ENCODE measurements at regions not wholly inside any gene's neighbourhood (a gene's known extent, or its start where the extent isn't known, plus 50 kb on each side); places are given as distances from the start of the nearest gene placed in this dataset.

DNA sequence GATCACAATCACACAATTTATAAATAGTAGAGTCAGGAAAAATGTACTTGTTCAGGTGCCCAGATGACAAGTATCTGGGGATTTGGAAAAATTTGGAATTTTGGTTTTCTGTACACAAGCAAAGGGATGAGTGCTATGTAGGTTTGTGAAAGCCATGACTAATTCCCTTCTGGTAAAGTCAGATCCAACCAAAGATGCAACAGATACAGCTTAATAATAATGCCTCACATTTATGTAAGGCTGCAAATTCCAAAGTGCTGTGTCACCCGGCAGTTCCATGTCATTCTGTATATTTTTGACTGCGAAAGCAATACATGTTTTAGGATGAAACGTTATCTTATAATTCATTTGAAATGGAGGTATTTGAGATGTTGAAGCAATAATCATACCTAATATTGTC lies 102.7 kb upstream of the AGBL1 start:
- no peak for DNase-seq (ENCODE audit: low read depth)

DNA sequence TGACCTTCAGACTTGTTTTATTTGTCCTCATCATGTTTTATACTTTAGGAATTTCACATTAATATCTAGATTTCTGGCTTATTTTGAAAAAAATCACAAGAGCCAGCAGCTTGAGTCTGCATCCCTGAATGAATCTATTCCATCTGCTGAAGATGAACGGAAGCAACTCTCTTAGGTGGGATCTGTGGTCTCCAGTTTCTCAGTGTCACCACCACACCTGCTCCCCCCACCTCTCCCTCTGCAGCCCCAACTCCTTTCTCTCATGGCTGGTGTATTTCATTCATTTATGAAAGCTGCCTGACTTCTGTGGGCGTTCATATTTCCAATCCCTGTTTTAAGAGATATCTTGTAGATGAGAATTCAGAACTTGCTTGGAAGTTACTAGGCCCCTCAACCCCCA lies 102.1 kb upstream of the AGBL1 start:
- DNase-seq (ENCODE audit: low read depth) = no peak

DNA sequence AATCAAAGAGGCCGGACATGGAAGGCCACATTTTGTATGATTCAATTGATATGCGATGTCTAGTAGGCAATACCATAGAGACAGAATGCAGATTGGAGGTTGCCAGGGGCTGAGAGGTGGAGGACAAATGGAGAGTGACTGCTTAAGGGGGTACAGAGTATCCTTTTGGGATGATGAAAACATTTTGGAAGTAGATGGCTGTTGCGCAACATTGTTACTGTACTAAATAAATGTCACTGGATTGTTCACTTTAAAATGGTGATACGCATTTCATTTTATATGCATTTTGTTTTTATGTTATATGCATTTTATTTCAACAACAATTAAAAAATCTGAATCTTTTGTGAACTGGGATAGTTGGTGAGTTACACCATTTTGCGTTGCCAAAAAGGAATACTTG lies 99.7 kb upstream of the AGBL1 start:
- DNase-seq (ENCODE audit: low read depth) = no peak

DNA sequence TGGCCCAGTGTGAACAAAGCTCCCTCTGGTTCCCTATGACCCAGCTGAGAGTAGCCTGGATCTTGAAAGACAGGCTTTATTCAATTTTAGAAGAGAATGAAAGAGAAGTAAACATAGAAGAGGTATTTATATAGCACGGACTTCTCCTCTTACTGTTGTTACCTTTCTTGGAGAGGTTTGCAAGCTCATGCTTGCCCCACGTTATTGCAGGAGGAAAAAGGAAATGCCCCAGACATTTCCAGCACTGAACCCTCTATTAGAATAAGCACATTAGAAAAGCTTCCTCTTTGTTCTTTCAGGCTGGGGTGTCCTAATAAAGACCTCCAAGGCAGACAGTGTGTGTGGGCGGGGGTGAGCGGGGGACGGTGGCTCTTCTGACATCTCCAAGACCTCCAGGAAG lies 98.7 kb upstream of the AGBL1 start:
- no peak for DNase-seq (ENCODE audit: low read depth)

DNA sequence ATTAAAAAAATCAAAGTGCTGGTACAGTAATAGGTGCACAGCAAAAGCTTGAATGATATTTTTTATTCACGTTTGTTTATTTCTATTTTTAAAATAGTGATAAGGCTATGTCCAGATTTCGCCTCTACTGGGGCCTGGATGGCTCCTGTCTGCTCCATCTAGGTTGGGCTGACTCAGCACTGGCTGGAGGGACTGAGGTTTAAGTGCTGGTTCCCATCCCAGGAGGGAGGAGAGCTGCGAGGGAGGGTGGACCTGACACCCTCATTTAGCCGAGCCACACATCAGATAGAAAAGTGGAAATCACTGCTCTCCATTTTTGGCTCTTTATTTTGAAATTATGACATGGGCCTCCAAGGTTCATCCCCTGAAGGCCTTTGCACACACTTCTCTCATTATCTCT lies 95.4 kb upstream of the AGBL1 start:
- no peak for DNase-seq (ENCODE audit: low read depth)

DNA sequence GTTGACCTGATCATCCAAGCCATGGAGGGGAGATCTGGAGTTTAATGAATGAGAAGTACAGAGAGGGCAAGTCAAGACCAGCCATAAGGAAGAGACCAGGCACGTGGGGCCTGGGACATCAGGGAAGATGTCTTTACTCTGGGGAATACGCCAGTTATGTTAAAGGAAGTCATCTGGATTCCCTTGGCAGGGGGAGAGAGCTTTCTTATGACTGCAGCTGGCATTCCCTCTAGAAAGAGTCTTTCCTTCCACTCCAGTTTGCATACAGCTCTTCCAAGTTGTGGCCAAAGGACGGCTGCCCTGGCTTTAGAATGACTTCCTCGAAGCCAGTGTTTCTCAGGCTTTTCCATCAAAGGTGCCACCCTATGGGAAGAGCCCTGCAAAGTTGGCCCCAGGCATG lies 93.6 kb upstream of the AGBL1 start:
- no peak for DNase-seq (ENCODE audit: low read depth)

DNA sequence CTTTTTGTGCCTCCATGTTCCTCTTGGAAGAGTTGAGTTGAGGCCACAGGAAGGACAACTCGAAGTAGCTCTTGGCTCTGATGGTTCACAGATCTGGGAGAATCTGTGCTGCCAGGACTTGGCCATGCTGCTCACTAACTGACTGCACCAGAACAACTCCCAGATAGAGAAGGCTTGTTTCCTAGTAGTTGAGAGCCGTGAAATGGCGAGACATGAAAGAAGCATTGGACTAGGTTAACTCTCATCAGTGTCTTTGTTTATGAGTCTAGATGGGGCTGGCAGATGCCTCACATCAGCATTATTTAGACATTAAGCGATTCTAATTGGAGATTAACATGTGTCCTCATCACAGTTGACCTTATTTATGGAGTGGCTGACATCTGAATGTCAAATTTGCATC lies 92.9 kb upstream of the AGBL1 start:
- DNase-seq (ENCODE audit: low read depth) = no peak

DNA sequence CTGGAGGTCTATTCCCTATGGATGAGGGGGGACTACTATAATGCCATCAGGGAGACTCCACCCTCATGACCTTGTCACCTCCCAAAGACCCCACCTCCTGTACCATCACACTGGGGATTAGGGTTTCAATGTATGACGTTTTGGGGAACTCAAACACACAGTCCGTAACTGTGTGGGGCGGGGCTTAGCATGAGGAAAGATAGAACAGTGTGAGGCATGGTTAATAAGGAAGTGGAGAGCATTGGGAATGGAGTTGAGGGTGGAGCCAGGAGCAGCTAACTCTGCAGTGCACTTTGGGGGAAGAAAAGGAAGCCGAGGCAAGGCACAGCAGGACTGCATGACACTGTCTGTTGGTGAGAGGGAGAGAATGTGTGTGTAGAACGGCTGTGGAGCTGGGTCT lies 90.9 kb upstream of the AGBL1 start:
- no peak for DNase-seq (ENCODE audit: low read depth)

DNA sequence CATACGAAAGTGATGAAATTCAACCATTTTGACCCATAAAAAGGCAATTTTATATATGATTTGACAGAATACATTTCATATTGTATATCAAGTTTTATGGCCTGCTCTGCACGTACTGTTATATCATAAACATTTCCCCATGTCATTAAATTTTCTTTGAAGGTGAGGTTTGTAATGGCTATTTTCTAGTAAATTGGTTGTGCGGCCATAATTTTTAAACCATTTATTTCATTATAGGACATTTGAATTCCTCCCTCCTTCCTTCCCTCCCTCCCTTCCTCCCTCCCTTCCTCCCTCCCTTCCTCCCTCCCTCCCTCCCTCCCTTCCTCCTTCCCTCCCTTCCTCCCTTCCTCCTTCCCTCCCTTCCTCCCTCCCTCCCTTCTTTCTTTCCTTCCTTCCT lies 87.4 kb upstream of the AGBL1 start:
- DNase-seq (ENCODE audit: low read depth) = no peak

DNA sequence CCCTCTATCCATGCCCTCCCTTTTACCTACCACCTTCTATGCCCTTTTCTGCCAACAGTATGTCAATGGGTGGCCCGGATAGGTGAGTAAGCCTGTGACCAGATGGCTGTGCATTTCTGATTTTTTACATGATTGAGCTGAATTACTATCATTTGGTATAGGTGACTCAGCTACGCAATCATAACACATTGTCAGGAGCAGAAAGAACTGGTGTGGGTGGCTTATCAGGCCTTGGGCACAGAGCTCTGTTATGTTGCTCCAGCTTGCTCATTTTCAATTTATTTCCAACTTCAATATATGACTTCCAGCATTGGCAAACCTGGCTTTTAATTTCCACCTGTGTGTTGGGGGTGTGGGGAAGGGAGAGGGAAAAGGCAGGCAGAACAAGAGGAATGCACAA lies 86.6 kb upstream of the AGBL1 start:
- DNase-seq (ENCODE audit: low read depth) = no peak

DNA sequence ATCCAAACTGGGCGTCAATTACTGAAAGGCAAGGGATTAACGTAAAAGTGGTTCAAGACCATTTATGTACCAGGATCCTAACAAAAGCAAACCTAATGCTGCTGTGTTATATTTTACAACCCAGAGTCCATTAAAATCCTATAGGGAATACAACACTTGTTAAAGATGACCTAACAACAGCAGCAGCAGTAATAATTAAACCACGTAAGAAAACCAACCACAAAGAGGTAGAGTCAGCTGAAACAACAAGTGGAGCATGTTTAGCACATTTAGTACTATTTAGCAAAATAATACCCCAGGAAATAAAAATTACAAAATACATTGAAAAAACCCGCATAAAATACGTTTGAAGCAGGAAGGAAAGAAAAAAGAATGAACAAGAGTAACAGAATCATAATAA lies 82.1 kb upstream of the AGBL1 start:
- no peak for DNase-seq (ENCODE audit: low read depth)

DNA sequence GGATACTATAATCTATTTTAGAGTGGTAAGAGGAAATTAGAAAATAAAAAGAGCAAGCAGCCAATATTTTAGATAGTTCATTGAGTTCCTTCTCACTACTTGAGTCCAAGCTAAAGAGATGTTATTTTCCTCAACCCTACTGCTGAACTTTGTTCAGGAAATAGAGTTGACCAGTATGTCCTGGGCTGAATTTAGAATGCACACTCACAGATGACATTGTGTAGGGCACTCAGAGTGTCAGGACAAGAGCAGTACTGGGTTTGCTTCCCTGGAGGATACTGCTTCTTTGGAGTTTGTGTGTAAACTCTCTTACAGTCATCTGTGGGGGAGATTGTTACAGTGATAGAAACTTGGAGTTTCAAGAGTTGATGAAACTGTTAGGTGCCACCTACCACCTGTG lies 80.0 kb upstream of the AGBL1 start:
- no peak for DNase-seq (ENCODE audit: low read depth)

DNA sequence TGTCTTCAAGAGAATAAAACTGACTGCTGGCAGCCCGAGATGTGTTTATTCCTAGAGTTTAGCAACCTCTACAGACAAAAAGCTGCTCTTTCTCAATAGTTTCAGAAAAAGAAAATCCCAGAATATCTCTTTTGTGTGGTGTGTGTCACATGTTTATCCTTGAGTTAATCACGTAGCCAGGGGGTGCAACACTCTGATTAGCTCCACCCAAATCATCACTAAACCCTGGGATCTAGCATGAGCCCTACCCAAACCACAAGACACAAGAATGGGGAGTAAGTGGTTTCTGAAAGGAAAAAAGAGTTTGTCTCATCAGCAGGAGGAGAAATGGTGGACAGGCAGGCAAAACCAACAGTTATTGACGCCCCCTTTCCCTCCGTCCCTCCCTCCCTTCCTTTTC lies 78.5 kb upstream of the AGBL1 start:
- DNase-seq (ENCODE audit: low read depth) = no peak

DNA sequence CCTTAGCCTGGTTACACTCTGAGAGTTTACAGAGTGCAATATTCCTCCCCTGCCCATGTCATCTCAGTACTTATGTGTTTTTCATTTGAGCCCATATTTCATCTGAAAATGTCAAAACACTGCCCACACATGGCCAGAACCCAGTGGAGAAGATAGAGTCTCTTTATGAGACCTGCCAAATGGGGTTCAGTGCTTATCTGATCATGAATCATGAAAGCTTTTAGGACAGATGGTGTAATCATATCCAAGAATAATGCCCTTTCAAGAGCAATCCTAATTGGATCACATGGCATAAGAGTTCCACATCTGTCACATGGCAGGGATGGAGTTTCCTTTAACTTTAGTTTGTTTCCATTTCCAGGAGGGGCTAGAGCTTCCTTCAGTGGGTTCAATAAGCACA lies 77.2 kb upstream of the AGBL1 start:
- no peak for DNase-seq (ENCODE audit: low read depth)

DNA sequence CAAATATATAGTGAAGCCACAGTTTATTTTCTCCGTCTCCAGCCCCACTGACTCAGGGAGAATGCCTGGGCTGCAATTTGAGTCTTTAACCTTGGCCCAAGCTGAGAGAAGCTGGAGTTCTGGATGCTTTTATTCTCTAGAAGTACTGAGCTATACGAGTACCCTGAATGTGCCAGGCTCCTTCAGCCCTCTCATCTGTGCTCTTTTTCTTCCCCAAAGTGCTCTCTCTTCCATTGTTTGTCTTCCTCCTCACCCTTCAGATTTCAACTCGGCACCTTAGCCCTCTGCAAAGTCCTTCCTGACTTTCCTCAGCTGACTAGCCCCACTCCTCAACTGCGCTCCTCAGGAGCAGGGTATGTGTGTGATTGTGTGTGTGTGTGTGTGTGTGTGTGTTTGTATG lies 75.6 kb upstream of the AGBL1 start:
- no peak for DNase-seq (ENCODE audit: low read depth)

DNA sequence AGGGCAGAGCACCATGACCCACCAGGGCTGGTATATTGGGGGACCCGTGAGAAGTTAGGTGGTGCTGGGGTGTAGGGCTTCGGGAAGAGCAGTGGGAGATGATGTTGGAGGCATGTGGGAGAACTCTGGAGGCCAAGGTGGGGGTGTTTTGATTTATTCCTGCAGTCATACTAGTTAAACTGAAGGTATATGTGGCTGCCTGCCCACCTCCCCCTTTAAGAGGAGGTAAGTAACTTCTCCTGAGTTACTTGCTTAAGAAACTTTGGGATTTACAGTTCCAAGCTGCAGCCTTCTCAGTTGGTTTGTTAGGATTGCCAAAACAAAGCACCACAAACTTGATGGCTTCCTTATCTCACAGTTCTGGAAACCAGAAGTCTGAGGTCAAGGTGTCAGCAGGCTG lies 73.1 kb upstream of the AGBL1 start:
- DNase-seq (ENCODE audit: low read depth) = no peak

DNA sequence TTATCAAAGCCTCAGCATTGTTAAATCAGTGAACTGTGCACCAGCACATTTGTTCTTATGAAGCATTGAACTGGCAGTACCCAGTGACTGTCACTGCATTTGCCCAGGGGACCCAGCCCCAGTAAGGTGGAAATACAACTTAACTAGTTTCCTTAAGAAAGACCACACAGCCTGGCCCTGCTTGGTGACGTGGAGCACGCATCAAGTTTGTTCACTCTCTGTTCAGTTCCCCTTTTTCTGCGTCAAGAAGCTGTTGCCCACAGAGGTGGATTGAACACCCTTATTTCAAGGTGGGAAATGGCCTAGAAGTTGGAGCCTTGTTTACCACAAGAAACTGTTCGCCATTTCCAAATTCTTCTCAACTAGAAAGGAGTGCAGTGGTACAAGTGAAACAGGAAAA lies 69.9 kb upstream of the AGBL1 start:
- no peak for DNase-seq (ENCODE audit: low read depth)

DNA sequence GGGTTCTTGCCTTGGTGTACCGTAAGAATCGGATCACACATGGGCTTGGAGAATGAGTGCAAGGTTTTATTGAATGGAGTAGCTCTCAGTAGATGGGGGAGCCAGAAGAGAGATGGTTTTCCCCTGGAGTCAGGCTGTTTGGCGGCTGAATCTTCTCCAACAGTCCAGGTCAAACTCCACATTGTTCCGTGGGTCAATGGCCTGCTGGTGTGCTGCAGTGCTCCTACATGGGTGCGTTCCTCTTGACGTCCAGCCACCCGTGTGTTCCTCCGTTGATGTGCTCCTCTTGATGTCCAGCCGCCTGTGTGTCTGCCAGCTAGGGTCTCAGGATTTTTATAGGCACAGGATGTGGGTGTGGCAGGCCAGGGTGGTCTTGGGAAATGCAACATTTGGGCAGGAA lies 69.3 kb upstream of the AGBL1 start:
- no peak for DNase-seq (ENCODE audit: low read depth)

DNA sequence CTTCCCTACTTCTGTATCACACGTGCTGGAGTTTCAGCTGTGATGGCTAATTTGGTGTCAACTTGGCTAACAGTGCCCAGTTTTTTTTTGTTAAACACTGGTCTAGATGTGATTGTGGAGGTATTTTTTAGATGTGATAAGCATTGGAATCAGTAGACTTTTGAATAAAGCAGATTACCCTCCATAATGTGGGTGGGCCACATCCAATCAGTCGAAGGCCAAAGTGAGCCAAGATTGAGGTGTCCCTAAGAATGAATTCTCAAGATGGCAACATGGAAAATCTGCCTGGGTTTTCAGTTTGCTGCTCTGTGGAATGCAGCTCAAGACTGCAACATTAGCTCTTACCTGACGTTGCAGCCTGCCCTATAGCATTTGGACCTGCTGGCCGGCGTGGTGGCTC lies 68.8 kb upstream of the AGBL1 start:
- DNase-seq (ENCODE audit: low read depth) = no peak

DNA sequence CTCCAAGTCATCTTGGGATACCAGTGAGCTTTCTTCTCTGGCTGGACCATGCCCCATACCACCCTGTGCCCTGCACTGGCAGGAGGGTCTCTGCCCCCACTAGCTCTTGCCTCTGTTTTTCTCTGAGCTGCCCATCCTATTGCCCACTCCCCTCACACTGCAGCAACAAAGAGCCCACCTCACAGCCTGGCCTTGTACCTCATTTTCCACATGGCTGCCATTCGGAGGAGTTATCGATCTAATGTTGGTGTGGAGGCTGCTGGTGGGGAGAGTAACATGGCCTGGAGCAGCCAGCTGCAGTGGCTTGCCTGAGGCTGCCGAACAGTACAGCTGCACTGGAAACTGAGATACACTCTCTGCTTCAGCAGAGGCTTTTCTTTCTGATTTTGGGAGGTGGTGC lies 65.7 kb upstream of the AGBL1 start:
- DNase-seq (ENCODE audit: low read depth) = no peak

DNA sequence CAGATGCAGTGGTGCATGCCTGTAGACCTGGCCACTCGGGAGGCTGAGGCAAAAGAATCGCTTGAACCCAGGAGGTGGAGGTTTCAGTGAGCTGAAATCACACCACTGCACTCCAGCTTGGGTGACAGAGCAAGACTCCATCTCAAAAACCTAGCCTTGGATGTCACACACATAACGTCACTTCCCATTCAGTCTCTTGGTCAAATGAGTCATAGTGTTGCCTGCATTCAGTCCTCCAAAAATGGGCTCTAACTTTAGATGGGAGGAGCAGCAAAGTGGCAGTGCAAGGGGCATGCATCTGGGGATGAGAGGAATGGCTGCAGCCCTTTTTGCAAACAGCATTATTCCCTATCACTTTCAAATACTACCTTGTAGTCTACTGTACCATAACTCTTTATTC lies 62.9 kb upstream of the AGBL1 start:
- no peak for DNase-seq (ENCODE audit: low read depth)

DNA sequence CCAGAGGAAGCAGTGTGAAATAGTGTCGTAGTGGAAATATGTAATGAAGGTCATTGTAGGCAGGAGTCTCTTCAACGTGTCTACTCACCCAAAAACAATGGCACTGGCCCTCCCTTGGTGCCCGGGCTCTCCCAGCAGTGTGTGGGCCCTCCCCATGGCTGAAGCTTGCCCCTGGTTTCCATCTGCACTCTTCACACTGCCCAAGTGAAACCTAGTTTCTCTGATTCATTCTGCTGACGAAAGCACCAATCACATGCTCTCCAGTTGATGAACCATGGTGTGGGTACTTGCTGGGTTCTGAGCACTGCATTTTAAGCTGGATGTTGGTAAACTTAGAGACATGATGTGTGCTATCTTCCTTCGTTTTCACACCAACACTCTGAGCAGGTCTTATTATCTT lies 61.0 kb upstream of the AGBL1 start:
- DNase-seq (ENCODE audit: low read depth) = no peak

DNA sequence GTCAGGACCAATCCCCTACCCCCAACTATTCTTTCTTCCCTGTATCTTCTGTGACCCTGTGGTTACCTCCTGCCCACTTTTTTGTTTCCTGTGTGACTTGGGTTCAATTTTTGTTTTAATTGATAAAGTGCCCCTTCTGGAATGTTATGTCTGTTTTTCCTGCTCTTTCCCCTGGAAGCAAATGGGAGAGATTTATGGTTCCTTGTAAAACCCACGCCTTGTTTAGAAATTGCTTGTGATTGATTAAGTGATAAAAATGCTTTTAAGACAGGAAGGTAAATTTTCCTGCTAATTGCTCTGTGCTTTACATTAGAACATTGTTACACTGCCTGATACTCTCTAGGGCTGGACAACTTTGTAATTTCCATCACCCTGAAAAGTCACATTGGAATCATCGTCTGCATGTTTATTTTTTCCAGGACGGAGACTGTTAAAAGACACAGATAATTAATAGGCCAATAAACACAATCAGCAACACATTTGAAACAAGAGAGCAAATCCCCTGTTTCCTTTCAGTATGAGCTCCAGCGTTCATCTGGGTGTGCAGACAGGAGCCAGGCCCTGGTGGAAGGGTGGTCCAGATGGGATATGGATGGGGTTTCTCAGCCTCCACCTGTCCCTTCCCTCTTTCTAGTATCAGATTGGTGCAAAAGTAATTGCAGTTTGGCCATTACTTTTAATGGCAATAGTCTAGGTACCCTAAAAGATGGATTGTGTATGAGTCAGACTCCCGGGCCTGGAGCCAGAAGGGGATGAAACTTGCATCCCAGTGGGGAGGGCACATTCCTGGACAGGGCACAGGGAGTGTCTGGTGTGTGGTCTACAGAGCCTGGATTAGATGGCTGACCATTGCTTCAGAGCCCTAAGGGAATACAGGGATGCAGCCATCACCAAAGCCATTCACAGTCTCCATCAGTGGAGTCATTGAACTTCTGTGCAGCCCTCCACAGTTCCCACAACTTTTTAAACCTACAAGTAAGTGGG lies 58.1 kb upstream of the AGBL1 start:
- DNase-seq (ENCODE audit: low read depth) = no peak

DNA sequence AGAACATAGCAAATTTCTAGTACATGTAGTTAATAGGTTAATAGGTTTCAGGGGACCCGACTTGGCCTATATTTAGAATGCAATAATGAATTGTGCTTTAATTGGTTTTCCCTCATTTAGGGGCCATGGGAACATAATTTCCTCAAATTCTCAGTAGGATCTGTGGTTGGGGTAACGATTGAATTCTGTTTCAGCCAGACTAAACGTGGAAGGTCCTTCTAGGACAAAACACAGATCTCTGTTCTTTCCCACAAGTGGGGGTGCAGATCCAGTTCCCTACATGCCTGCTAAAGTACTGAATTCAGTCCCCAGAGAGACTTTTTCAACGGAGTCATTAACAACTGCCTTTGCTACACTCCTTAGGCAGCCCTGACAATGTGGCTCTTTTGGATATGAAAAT lies 50.7 kb upstream of the AGBL1 start:
- no peak for DNase-seq (ENCODE audit: low read depth)
